Skeletal muscle tissue (tissue), 3 donors: ENCODE measurements at regions not wholly inside any gene's neighbourhood (a gene's known extent, or its start where the extent isn't known, plus 50 kb on each side); places are given as distances from the start of the nearest gene placed in this dataset.

Experiments used
- H3K27ac ChIP-seq: one replicate; pipeline ENCODE4 v1.7.0; 2013; ENCODE audit warnings: mild to moderate bottlenecking, low read depth, low read length, inconsistent platforms
- H3K27me3 ChIP-seq, 3 donors: one replicate each; pipeline ENCODE4 v1.7.0; 2013; ENCODE audit warnings: low read length in 3 of 3; ENCODE audit not compliant: control insufficient read depth in 3 of 3, insufficient read depth in 3 of 3
- H3K36me3 ChIP-seq, 3 donors: one replicate each; pipeline ENCODE4 v1.7.0; 2013; ENCODE audit warnings: low read length in 3 of 3; ENCODE audit not compliant: control insufficient read depth in 3 of 3, insufficient read depth in 3 of 3
- H3K4me1 ChIP-seq, 3 donors: one replicate each; pipeline ENCODE4 v1.7.0; 2013; ENCODE audit warnings: low read length in 3 of 3, mild to moderate bottlenecking in 3 of 3; ENCODE audit not compliant: control insufficient read depth in 3 of 3, insufficient read depth in 3 of 3
- H3K4me3 ChIP-seq, 3 donors: one replicate each; pipeline ENCODE4 v1.7.0; 2013; ENCODE audit warnings: low read length in 3 of 3
- H3K9ac ChIP-seq, 3 donors: one replicate each; pipeline ENCODE4 v1.7.0; 2013; ENCODE audit warnings: low read length in 3 of 3, mild to moderate bottlenecking in 3 of 3, moderate library complexity in 2 of 3, low read depth in 1 of 3
- H3K9me3 ChIP-seq, 3 donors: one replicate each; pipeline ENCODE4 v1.7.0; 2013; ENCODE audit warnings: low read length in 3 of 3; ENCODE audit not compliant: control insufficient read depth in 3 of 3
- donor health status: Osteomylitis.

GRCh38 chr14:71296184-71296583, 388.9 kb downstream of the PCNX1 start:
- Histone ChIP-seq H3K9me3 (no peaks in the 10 kb centered on the region), H3K36me3 (no peaks in the 10 kb centered on the region), H3K4me3 (no peak overlapping the region), H3K27ac (no peak overlapping the region), H3K9ac (no peak overlapping the region), H3K27me3 (no peaks in the 10 kb centered on the region), H3K4me1 (no peaks in the 10 kb centered on the region)

GRCh38 chr14:71300566-71301330, 393.5 kb downstream of the PCNX1 start:
- Histone ChIP-seq H3K27me3 (no peaks in the 10 kb centered on the region), H3K4me3 (no peak overlapping the region), H3K27ac (no peak overlapping the region), H3K36me3 (no peaks in the 10 kb centered on the region), H3K9ac (no peak overlapping the region), H3K4me1 (no peaks in the 10 kb centered on the region), H3K9me3 (peaks cover 3 to 4% (median 3%) of the 10 kb centered on the region in 3 donors)

- Histone ChIP-seq H3K36me3 (no peaks in the 10 kb centered on the region), H3K4me1 (no peaks in the 10 kb centered on the region), H3K4me3 (no peak overlapping the region), H3K27ac (no peak overlapping the region), H3K9ac (no peak overlapping the region), H3K9me3 (peaks cover 3 to 4% (median 3%) of the 10 kb centered on the region in 3 donors), H3K27me3 (no peaks in the 10 kb centered on the region)
These were observed 394.4 kb downstream of the PCNX1 start for GRCh38 chr14:71301611-71302010.

GRCh38 chr14:71304690-71305089, 397.4 kb downstream of the PCNX1 start:
- Histone ChIP-seq H3K9me3 (peaks cover 3 to 4% (median 3%) of the 10 kb centered on the region in 3 donors), H3K4me1 (no peaks in the 10 kb centered on the region), H3K27me3 (no peaks in the 10 kb centered on the region), H3K9ac (no peak overlapping the region), H3K4me3 (no peak overlapping the region), H3K36me3 (no peaks in the 10 kb centered on the region), H3K27ac (no peak overlapping the region)

GRCh38 chr14:71308671-71309070, 401.4 kb downstream of the PCNX1 start:
- H3K4me3 ChIP-seq: no peak overlapping the region

GRCh38 chr14:71309756-71310155, 402.5 kb downstream of the PCNX1 start:
- Histone ChIP-seq H3K36me3 (no peaks in the 10 kb centered on the region), H3K27ac (no peak overlapping the region), H3K27me3 (no peaks in the 10 kb centered on the region), H3K9me3 (peaks cover under 1 to 3% (median 1%) of the 10 kb centered on the region in 3 donors), H3K4me1 (no peaks in the 10 kb centered on the region), H3K9ac (no peak overlapping the region), H3K4me3 (no peak overlapping the region)

More at GRCh38 chr14:71308671-71309070, 401.4 kb downstream of the PCNX1 start:
- no peaks in the 10 kb centered on the region for H3K27me3 ChIP-seq
- no peak overlapping the region for H3K9ac ChIP-seq
- no peak overlapping the region for H3K27ac ChIP-seq
- peaks cover 3 to 4% (median 3%) of the 10 kb centered on the region in 3 donors for H3K9me3 ChIP-seq
- H3K36me3 ChIP-seq: no peaks in the 10 kb centered on the region
- H3K4me1 ChIP-seq: no peaks in the 10 kb centered on the region

- Histone ChIP-seq H3K4me3 (no peak overlapping the region), H3K27ac (no peak overlapping the region), H3K36me3 (no peaks in the 10 kb centered on the region), H3K4me1 (no peaks in the 10 kb centered on the region), H3K9me3 (no peaks in the 10 kb centered on the region), H3K9ac (no peak overlapping the region), H3K27me3 (no peaks in the 10 kb centered on the region)
These were observed 403.8 kb downstream of the PCNX1 start for GRCh38 chr14:71311061-71311460.

- no peaks in the 10 kb centered on the region for H3K27me3 ChIP-seq
- H3K36me3 ChIP-seq: no peaks in the 10 kb centered on the region
- no peak overlapping the region for H3K9ac ChIP-seq
- peaks cover 0 to 4% (median 3%) of the 10 kb centered on the region in 3 donors for H3K4me1 ChIP-seq
- H3K4me3 ChIP-seq: no peak overlapping the region
- H3K9me3 ChIP-seq: no peaks in the 10 kb centered on the region
- no peak overlapping the region for H3K27ac ChIP-seq
These were observed 407.5 kb downstream of the PCNX1 start for GRCh38 chr14:71314717-71315116.

GRCh38 chr14:71317385-71318096, 410.3 kb downstream of the PCNX1 start:
- Histone ChIP-seq H3K9me3 (no peaks in the 10 kb centered on the region), H3K9ac (no peak overlapping the region), H3K4me3 (no peak overlapping the region), H3K36me3 (no peaks in the 10 kb centered on the region), H3K4me1 (peaks cover 5 to 16% (median 13%) of the 10 kb centered on the region in 3 donors), H3K27ac (no peak overlapping the region), H3K27me3 (no peaks in the 10 kb centered on the region)

- no peak overlapping the region for H3K27ac ChIP-seq
- no peak overlapping the region for H3K4me3 ChIP-seq
- H3K4me1 ChIP-seq: peaks cover 5 to 16% (median 13%) of the 10 kb centered on the region in 3 donors
- H3K27me3 ChIP-seq: no peaks in the 10 kb centered on the region
- no peaks in the 10 kb centered on the region for H3K9me3 ChIP-seq
- no peaks in the 10 kb centered on the region for H3K36me3 ChIP-seq
- no peak overlapping the region for H3K9ac ChIP-seq
These were observed 410.8 kb downstream of the PCNX1 start for GRCh38 chr14:71318097-71318459.
